HG03097 (cell line): ENCODE measurements at regions not wholly inside any gene's neighbourhood (a gene's known extent, or its start where the extent isn't known, plus 50 kb on each side); places are given as distances from the start of the nearest gene placed in this dataset.

Experiments used
- ATAC-seq: cut with Tn5 transposase; IDR thresholded peaks from one replicate; pipeline ENCODE4 v1.9.1; 2021; ENCODE audit not compliant: unreplicated experiment, low FRiP score

DNA sequence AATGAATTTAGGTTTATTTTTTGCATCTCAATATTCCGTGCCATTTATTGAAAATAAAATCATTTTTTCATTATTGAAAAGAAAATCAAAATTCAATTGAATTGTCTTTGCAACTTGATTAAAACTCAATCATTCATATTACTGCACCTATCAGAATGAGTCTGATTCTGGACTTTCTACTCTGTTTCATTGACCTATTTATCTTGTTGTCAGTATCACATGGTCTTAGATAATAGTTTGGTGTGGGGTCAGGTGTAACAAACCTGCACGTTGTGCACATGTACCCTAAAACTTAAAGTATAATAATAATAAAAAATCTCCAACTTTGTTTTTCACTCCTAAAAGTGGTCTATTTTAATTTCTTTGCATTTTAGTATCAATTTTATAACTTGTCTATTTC is 422.9 kb downstream of the RAD51AP2 start:
- ATAC-seq = no peak

DNA sequence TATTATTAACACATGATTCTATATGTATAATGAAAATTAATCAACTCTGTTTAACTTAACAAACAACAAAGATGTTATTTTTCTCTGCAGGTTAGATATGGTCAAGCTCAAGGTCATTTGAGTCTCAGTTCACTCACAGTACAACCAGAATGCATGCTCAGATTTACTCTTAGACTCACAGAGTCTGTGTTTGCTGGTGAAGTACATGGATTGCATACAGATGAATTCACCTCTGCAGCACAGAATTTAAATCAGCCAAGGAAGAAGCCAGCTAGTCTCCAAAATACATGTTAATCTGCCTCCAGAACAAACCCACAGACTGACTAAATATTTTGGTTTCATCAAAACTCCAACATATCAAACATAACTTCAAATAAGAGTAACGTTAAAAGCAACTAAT is 424.5 kb downstream of the RAD51AP2 start:
- ATAC-seq = no peak

DNA sequence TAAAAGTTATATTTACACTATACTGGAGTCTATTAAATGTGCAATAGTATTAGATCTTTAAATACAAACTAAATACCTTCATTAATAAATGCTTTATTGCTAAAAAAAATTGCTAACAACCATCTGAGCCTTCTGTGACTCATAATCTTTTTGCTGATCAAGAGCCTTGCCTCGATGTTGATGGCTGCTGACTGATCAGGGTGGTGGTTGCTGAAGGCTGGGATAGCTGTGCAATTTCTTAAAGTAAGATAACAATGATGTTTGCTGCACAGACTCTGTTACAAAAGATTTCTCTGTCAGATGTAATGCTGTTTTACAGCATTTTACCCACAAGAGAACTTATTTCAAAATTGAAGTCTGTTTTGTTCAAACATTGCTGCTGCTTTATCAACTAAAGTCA is 421.4 kb upstream of the CYRIA start:
- no peak for ATAC-seq

DNA sequence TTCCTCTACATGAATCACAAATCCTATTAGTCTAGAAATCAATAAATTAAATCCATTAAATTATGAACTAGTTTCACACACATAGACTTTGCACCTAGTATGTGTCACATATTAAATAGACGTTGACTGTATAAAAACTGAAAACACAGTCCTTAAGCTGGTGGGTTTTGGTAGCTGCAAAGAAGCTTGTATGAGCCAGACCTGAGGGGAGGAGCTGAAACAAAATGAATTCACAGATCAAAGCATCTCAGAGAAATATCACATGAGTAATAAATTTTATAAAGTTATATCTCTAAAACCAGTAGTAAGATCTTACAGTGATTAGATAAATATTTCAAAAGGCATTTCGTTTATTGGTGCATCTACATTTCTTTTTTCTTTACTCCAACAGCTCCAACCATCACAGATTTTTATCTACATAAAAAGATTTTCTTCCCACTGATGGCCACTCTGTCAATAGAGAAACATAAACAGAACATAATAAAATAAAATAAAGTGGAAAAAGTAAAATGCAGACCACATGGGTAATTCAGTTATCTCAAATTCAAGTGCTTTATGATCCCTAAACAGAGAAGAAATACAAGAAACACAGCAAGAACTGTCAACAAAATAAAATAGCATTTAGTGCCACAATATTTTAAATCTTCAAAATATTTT is 420.0 kb upstream of the CYRIA start:
- ATAC-seq = no peak

DNA sequence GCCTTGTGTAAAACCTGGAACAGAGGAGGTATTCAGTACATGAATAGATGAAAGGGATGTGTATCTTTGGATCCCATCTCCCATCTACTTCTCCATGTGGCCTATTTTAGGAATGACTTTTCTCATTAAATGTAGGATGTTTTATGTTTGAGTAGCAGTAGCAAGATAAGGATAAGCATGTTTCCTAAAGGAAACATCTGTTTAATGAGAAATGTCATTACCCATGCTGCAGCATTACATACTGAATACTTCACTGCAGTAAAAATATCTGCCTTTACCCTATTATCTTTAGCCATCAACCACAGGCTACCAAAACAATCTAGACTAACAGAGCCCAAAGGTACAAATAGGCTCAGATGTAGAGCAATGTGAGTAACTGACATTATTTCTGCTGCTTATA is 419.2 kb upstream of the CYRIA start:
- no peak for ATAC-seq

DNA sequence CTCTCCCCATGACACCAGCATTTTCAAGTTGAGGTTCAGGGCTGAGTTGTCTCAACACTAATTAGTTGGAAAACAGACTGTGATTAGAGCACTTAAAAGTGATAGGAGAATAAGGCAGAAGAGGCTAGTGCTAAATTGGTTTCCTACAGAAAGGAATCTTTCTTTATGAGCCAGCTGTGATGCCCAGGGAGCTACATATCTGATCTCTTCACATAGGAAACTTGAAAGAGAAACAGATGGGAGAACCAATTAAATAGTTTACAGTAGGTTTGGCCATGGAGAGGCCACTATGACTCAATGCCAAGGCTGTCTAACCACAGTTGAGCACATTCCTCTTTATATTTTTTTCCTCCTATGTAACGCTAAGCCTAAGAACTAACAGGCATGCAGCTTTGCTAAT is 418.3 kb upstream of the CYRIA start:
- no peak for ATAC-seq

DNA sequence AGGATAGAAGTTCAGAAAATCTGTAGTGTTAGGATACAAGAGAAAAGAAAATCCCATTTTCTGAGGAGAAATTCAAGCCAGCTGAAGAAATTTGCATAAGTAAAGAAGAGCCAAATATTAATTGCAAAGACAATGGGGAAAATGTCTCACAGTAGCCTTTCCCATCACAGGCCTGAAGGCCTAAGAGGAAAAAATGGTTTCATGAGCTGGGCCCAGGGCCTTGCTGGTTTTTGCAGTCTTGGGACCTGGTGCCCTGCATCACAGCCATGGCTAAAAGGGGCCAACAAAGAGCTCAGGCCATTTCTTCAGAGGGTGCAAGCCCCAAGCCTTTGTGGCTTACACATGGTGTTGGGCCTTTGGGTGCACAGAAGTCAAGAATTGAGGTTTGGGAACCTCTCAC is 413.6 kb upstream of the CYRIA start:
- no peak for ATAC-seq

DNA sequence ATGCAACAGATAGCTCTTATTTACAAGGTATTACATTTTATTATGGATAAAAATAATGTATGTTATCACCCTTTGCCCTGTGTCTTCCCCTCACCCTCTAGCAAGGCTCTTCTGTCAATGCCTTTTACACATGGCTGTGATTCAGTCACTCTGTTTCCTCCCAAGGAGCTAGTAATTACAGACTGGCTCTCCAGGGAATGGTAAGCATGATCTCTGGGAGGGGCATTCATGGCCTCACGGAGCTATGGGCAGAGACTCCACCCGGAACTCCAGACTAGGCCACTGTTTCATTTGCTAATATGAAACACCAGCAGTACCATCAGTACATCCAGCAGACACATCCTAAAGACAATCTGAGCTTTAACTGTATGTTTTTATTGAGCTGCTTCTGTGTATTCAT is 410.9 kb upstream of the CYRIA start:
- no peak for ATAC-seq

DNA sequence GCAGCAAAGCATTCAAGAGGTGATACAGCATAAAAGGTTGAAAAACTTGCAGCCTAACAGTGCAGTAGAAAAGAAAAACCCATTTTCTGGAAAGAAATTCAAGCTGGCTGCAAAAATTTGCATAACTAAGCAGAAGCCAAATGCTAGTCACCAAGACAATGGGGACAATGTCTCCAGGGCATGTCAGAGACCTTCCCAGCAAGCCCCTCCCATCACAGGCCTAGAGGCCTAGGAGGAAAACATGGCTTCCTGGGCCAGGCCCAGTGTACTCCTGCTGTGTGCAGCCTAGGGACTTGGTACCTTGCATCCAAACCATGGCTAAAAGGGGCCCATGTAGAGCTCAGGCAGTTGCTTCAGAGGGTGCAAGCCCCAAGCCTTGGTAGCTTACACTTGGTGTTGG is 405.1 kb upstream of the CYRIA start:
- no peak for ATAC-seq

DNA sequence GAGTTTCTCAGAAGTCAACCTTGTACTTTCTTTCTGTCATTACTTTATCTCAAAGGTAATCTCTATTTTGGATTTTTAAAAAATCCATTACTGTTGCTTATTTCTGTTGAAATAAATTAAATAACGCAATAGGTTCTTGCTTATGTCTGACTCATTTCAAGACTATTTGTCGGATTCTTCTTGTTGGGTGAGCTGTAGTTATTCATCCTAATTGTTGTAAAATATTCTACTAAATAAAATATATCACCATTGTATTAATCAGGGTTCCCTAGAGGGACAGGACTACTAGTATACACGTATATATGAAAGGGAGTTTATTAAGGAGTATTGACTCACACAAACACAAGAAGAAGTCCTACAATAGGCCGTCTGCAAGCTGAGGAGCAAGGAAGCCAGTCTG is 403.9 kb upstream of the CYRIA start:
- no peak for ATAC-seq

DNA sequence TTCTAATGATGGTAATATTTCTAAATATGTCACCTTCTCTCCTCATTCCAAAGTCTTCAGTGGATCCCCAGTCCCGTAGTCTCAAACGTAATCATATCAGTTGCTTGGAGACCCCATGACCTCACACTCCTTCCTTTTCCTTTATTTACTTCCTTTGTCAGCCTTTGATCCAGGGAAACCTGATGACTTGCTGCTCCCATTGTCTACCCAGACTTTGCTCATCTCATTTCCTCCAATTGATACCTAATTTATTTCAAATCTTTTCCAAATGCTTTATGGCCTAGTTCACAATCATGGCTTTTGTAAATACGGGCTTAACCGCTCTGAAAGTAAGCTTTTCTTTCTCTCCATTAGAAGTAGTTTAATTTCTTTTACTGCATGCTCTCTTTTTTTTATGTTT is 402.4 kb upstream of the CYRIA start:
- ATAC-seq = no peak

DNA sequence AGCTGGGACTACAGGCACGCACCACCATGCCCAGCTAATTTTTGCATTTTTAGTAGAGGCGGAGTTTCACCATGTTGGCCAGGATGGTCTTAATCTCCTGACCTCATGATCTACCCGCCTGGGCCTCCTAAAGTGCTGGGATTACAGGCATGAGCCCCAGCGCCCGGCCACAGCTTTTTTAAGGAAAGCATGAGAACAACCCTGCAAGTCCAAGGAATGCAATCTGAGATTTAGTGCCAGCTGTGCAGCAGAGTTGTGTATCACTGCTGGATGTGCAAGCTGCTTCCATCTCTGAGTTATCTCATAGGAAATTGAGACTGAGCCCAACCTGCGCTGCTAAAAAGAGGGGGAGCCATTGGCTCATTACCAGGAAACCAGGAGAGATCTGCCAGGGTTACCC is 399.9 kb upstream of the CYRIA start:
- no peak for ATAC-seq

DNA sequence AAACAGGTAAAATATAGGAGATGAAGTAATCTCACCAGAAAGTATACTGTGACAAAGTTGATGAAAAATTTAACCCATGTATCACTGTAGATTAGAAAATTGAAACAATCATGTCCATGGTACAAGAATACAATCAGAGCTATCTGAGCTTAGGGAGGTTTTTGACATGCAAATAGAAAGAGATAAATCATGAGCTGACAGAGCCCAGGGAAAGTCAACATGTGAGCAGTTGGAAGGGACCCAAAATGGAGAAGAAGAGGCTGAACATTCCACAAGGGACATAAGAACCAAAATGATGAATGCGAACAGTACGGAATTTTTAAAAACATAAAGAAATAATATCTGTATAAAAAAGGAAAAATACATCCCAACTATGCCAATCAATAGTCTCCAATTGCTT is 395.4 kb upstream of the CYRIA start:
- no peak for ATAC-seq

DNA sequence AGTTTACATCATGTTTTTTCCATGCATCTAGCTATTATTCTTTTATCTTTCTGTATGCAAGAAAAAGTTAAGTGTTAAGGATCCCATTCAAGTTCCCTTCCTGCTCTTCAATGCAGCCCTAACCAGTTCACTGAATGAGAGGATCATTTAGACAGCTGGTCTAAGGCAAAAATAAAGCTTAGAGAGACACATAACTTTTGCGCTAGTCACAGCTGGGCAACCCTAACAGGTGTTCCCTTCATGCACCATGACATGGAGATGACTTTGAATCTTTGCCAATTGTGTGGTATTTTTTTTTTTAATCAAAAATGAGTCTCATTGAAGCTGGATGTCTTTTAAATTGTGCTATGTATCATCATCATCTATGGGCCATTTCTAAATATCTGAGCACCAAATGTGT is 393.8 kb upstream of the CYRIA start:
- ATAC-seq = no peak

DNA sequence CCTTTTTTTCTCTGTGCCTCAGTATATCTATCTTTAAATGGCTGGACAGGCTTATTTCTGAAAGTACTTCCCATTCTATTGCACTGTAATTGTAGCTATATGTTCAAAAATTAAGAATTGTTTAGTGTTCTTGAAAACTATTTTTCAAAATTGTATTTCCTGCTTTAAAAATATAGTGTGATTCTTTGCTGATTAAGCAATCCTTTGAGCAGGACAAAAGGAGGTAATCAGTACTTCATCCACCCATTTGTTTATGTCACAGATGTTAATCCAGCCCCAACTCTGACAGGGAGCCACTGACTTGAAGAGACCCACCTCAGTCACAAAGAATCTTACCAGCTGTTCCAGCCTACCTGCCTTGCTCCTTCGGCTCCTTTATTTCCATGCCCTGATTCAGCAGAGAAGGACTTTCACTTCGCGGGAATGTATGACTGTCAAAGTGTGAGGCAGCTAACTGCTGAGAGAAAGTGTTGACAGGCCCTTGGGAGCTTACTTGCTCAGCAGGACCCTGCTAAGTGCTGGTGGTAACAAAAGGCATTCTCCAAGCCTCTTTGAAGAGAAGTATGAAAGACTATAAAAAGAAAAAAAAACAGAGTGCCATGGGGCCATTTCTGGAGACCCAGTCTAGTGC is 393.3 kb upstream of the CYRIA start:
- no peak for ATAC-seq

DNA sequence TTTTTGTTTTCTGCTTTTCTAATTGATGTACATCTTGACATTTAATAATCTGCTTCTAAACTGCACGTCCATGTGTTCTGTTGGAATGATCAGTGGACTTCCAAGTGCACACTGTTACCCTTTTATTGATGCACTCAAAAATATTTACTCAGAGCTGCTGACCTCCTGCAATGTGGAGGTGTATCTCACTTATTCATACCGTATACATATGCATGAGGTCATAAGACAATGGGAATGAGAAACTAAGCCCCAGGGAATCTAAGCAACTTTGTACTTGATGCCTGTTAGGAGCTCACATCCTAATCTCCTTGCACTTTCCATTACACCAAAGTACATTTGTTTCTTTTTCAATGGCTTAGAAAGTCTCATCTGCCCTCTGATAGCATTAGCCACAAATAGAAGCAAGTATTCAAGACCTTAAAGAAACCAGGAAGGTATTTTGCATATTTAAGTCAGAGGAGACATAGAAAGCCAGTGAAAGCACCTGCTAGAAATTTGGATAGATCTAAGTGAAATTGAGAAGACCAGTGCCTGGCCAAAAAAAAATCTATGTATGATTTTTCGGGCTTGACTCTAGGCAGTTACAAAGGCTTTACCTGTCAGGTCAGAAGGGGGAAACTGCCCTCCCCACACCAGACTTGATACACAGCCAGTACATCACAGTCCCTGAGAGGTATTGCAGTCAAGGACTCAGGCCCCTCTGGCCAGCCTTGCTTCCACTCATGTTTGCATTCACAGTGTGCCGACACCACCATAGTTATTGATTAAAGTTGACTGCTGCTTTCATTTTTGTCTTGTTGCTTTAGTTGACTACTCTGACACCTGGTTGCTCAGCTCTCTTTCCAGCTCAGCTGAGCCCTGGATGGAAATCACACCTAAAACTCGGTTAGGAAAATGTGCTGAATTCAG is 391.7 kb upstream of the CYRIA start:
- ATAC-seq = no peak

DNA sequence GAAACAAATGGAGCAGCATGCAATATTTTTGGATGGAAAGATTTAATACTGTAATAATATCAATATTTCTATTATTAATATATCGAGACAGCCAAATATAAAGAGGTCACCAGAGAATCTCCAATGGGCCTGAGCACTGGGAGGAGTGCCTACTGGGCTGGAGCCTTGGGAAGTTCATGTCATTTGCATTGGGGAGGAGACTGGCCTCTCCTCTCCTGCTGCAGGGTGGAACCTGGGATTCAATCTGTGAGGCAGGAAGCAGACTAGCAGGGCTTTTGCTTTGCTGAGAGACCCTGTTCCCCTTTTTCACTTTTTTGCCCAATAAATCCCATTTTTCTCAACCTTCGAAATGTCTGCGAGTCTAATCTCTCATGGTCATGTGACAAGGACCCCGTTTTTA is 390.6 kb upstream of the CYRIA start:
- no peak for ATAC-seq

DNA sequence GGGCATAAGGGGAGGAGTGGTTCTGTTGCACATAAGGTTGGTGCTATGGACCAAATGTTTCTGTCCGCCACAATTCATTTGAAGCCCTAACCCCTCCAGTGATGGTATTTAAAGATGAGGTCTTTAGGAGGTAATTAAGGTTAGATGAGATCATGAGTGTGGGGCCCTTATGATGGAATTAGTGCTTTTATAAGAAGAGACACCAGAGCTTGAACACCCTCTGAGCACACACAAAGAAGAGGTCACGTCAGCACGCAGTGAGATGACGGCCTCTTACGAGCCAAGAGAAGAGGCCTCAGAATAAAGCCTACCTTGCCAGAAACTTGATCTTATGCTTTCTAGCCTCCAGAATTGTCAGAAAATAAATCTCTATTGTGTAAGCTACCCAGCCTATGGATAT is 386.4 kb upstream of the CYRIA start:
- no peak for ATAC-seq

DNA sequence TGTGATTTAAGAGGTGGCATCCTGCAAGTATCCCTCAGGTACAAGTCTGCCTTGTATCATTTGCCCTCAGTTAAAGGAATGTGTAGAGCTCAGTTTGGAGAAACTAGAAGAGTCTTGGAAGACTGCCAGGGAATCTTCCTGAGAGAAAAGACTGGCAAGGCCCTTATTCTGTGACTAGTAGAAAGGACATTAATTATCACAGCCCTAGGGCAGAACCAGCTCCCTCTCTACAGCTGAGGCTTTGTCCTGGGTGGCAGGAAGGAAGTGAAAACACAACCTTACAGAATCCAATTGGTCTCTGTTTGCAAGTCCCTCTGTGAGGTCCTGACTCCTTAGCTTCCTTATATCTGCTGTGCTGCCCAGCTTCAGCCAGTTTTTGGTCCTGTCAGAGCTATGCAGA is 385.9 kb upstream of the CYRIA start:
- no peak for ATAC-seq

DNA sequence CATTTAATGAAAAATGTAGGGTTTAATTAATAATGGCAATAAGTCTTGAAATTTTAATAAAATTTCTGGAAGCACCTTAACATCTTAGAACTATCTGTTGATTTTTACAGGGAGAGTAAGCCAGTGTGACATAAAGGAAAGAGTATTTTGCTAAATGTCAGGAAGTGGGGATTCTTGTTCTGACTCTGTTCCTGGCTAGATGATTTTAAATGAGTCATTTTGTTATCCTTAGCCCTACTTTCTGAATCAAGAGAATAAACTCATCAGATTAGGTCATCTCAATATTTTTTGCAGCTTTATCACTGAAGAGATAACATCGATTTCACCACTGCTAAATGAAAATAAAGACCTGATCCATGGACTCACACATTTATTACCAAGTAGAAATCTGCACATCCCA is 377.5 kb upstream of the CYRIA start:
- no peak for ATAC-seq

DNA sequence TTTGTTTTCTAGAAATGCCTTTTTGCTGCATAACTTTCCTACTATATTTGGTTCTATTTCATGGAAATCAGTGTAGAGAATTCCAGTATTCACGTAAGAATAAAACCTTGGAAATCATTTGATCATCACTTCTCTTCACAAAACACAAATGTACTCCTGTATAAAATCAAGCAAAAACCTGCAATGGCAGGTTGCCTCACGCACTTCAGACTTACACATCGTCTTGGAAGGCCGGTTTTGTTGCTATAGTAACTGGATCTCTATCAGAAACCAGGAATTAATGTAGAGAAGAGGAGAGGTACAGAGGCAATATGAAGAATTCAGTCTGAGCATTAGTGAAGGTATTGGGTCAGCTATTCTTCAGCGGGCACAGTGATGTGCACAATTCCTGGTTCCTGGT is 370.7 kb upstream of the CYRIA start:
- no peak for ATAC-seq

DNA sequence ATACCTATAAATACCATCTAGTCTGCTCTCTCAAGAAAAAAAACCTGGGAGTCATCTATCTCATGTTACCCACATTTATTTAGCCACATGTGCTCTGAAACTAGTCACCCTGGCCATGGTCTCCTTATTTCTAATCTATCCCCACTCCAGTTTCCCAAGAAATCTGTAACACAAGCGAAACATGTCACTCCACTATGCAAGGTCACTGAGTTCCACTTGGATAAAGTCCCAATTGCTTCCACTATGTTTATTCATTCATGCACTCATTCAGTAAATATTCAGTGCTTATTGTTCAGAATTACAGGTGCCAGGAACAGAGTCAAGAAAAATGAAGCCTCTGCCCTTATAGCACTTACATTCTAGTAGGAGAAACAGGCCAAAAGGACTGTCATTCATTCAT is 369.4 kb upstream of the CYRIA start:
- ATAC-seq = no peak
